ENCODE measurements at regions not wholly inside any gene's neighbourhood (a gene's known extent, or its start where the extent isn't known, plus 50 kb on each side); places are given as distances from the start of the nearest gene placed in this dataset.
A peak's percentile ranks its signal among the peaks of the same experiment; 100 is the strongest.

GRCh38 chr14:65258391-65258790, 154.1 kb upstream of the FUT8 start:
- no peak overlapping the region for H2BK5ac ChIP-seq (ENCODE audit: low read depth, low read length, poor library complexity)
- DNase-seq = peak in 1 of 2 donors; percentile 33
- H4K8ac ChIP-seq (ENCODE audit: low read depth, low read length) = no peak overlapping the region
- H3K4ac ChIP-seq (ENCODE audit: low read depth, low read length) = no peak overlapping the region
- H3K36me3 ChIP-seq (ENCODE audit: control insufficient read depth in 1 of 2, insufficient read depth in 2 of 2, low read length in 2 of 2) = no peaks in the 10 kb centered on the region
- H3K27ac ChIP-seq (ENCODE audit: low read depth, low read length) = no peak overlapping the region
- no peak overlapping the region for H2BK12ac ChIP-seq (ENCODE audit: low read length)
- H3K18ac ChIP-seq (ENCODE audit: low read length) = no peak overlapping the region
- no peak overlapping the region for H4K91ac ChIP-seq (ENCODE audit: low read depth, low read length)
- no peak overlapping the region for H3K14ac ChIP-seq (ENCODE audit: low read length)
- no peak overlapping the region for H4K12ac ChIP-seq (ENCODE audit: low read depth, low read length)
- peaks cover 2% of the 10 kb centered on the region for H3K9me3 ChIP-seq (ENCODE audit: insufficient read depth, low read depth, low read length)
- no peak overlapping the region for H3K4me2 ChIP-seq (ENCODE audit: low read length)
- no peak overlapping the region for H3K9ac ChIP-seq (ENCODE audit: low read length)
- peaks cover 5% of the 10 kb centered on the region for H3K79me2 ChIP-seq (ENCODE audit: control insufficient read depth, insufficient read depth, low read length, poor library complexity)
- H3K27me3 ChIP-seq (ENCODE audit: insufficient read depth, low read length) = no peaks in the 10 kb centered on the region
- no peak overlapping the region for H3K23ac ChIP-seq (ENCODE audit: low read length)
- H3K79me1 ChIP-seq (ENCODE audit: low read length) = peaks cover 39% of the 10 kb centered on the region
- no peak overlapping the region for H2AK5ac ChIP-seq (ENCODE audit: low read length)
- no CpG with 5 or more reads among the region's 1 CpG for WGBS (ENCODE audit: extremely low coverage, insufficient coverage, insufficient read length)
- H3K4me1 ChIP-seq (ENCODE audit: control insufficient read depth in 1 of 2, insufficient read depth in 2 of 2, low read length in 2 of 2) = peaks cover 30% of the 10 kb centered on the region in 2 experiments
- no peak overlapping the region for H2BK120ac ChIP-seq (ENCODE audit: insufficient read depth, low read length, poor library complexity)
- H3K4me3 ChIP-seq (ENCODE audit: low read depth, low read length) = no peak overlapping the region
- H2AFZ ChIP-seq (ENCODE audit: insufficient read depth, low read length, poor library complexity) = no peak overlapping the region

- no peak overlapping the region for H2BK120ac ChIP-seq (ENCODE audit: insufficient read depth, low read length, poor library complexity)
- no peak overlapping the region for H3K9ac ChIP-seq (ENCODE audit: low read length)
- peaks cover 2% of the 10 kb centered on the region for H3K9me3 ChIP-seq (ENCODE audit: insufficient read depth, low read depth, low read length)
- no peaks in the 10 kb centered on the region for H3K36me3 ChIP-seq (ENCODE audit: control insufficient read depth in 1 of 2, insufficient read depth in 2 of 2, low read length in 2 of 2)
- H2AFZ ChIP-seq (ENCODE audit: insufficient read depth, low read length, poor library complexity) = no peak overlapping the region
- H3K27ac ChIP-seq (ENCODE audit: low read depth, low read length) = no peak overlapping the region
- H3K4me2 ChIP-seq (ENCODE audit: low read length) = no peak overlapping the region
- no peak overlapping the region for H3K4ac ChIP-seq (ENCODE audit: low read depth, low read length)
- H3K4me3 ChIP-seq (ENCODE audit: low read depth, low read length) = no peak overlapping the region
- no peak overlapping the region for H4K12ac ChIP-seq (ENCODE audit: low read depth, low read length)
- H3K4me1 ChIP-seq (ENCODE audit: control insufficient read depth in 1 of 2, insufficient read depth in 2 of 2, low read length in 2 of 2) = peaks cover 26 to 28% of the 10 kb centered on the region in 2 experiments
- no peak for DNase-seq
- no peaks in the 10 kb centered on the region for H3K27me3 ChIP-seq (ENCODE audit: insufficient read depth, low read length)
- H3K14ac ChIP-seq (ENCODE audit: low read length) = no peak overlapping the region
- peaks cover 33% of the 10 kb centered on the region for H3K79me1 ChIP-seq (ENCODE audit: low read length)
- H2BK12ac ChIP-seq (ENCODE audit: low read length) = peak overlapping the region; percentile 53
- WGBS (ENCODE audit: extremely low coverage, insufficient coverage, insufficient read length) = no CpG with 5 or more reads among the region's 2 CpGs
- peak overlapping the region; percentile 47 for H2BK5ac ChIP-seq (ENCODE audit: low read depth, low read length, poor library complexity)
- H2AK5ac ChIP-seq (ENCODE audit: low read length) = no peak overlapping the region
- H3K18ac ChIP-seq (ENCODE audit: low read length) = no peak overlapping the region
- no peak overlapping the region for H3K23ac ChIP-seq (ENCODE audit: low read length)
- peaks cover 5% of the 10 kb centered on the region for H3K79me2 ChIP-seq (ENCODE audit: control insufficient read depth, insufficient read depth, low read length, poor library complexity)
- no peak overlapping the region for H4K8ac ChIP-seq (ENCODE audit: low read depth, low read length)
- no peak overlapping the region for H4K91ac ChIP-seq (ENCODE audit: low read depth, low read length)
Measured at GRCh38 chr14:65259000-65259399, 153.5 kb upstream of the FUT8 start.

- H3K4me1 ChIP-seq (ENCODE audit: control insufficient read depth in 1 of 2, insufficient read depth in 2 of 2, low read length in 2 of 2) = peaks cover 17 to 23% of the 10 kb centered on the region in 2 experiments
- H4K91ac ChIP-seq (ENCODE audit: low read depth, low read length) = no peak overlapping the region
- no CpG with 5 or more reads among the region's 2 CpGs for WGBS (ENCODE audit: extremely low coverage, insufficient coverage, insufficient read length)
- no peak overlapping the region for H2BK120ac ChIP-seq (ENCODE audit: insufficient read depth, low read length, poor library complexity)
- H3K23ac ChIP-seq (ENCODE audit: low read length) = no peak overlapping the region
- H2AFZ ChIP-seq (ENCODE audit: insufficient read depth, low read length, poor library complexity) = no peak overlapping the region
- H3K27ac ChIP-seq (ENCODE audit: low read depth, low read length) = no peak overlapping the region
- peaks cover 2% of the 10 kb centered on the region for H3K9me3 ChIP-seq (ENCODE audit: insufficient read depth, low read depth, low read length)
- H3K4ac ChIP-seq (ENCODE audit: low read depth, low read length) = no peak overlapping the region
- peaks cover 22% of the 10 kb centered on the region for H3K79me1 ChIP-seq (ENCODE audit: low read length)
- H4K8ac ChIP-seq (ENCODE audit: low read depth, low read length) = no peak overlapping the region
- H3K9ac ChIP-seq (ENCODE audit: low read length) = no peak overlapping the region
- no peaks in the 10 kb centered on the region for H3K27me3 ChIP-seq (ENCODE audit: insufficient read depth, low read length)
- H2AK5ac ChIP-seq (ENCODE audit: low read length) = no peak overlapping the region
- H2BK5ac ChIP-seq (ENCODE audit: low read depth, low read length, poor library complexity) = no peak overlapping the region
- no peaks in the 10 kb centered on the region for H3K36me3 ChIP-seq (ENCODE audit: control insufficient read depth in 1 of 2, insufficient read depth in 2 of 2, low read length in 2 of 2)
- no peak overlapping the region for H4K12ac ChIP-seq (ENCODE audit: low read depth, low read length)
- peaks cover 5% of the 10 kb centered on the region for H3K79me2 ChIP-seq (ENCODE audit: control insufficient read depth, insufficient read depth, low read length, poor library complexity)
- no peak overlapping the region for H3K18ac ChIP-seq (ENCODE audit: low read length)
- H3K4me3 ChIP-seq (ENCODE audit: low read depth, low read length) = no peak overlapping the region
- no peak overlapping the region for H2BK12ac ChIP-seq (ENCODE audit: low read length)
- H3K4me2 ChIP-seq (ENCODE audit: low read length) = no peak overlapping the region
- DNase-seq = no peak
- no peak overlapping the region for H3K14ac ChIP-seq (ENCODE audit: low read length)
Measured at GRCh38 chr14:65260786-65261185, 151.7 kb upstream of the FUT8 start.

GRCh38 chr14:65261425-65261920, 151.1 kb upstream of the FUT8 start:
- no peak overlapping the region for H3K18ac ChIP-seq (ENCODE audit: low read length)
- H3K9ac ChIP-seq (ENCODE audit: low read length) = no peak overlapping the region
- H2BK12ac ChIP-seq (ENCODE audit: low read length) = no peak overlapping the region
- peaks cover 15% of the 10 kb centered on the region for H3K79me1 ChIP-seq (ENCODE audit: low read length)
- peaks cover 11 to 16% of the 10 kb centered on the region in 2 experiments for H3K4me1 ChIP-seq (ENCODE audit: control insufficient read depth in 1 of 2, insufficient read depth in 2 of 2, low read length in 2 of 2)
- no peak overlapping the region for H3K4me2 ChIP-seq (ENCODE audit: low read length)
- H4K8ac ChIP-seq (ENCODE audit: low read depth, low read length) = no peak overlapping the region
- no peak overlapping the region for H3K23ac ChIP-seq (ENCODE audit: low read length)
- no CpG with 5 or more reads among the region's 1 CpG for WGBS (ENCODE audit: extremely low coverage, insufficient coverage, insufficient read length)
- H3K27me3 ChIP-seq (ENCODE audit: insufficient read depth, low read length) = no peaks in the 10 kb centered on the region
- no peak overlapping the region for H3K27ac ChIP-seq (ENCODE audit: low read depth, low read length)
- no peak overlapping the region for H2BK5ac ChIP-seq (ENCODE audit: low read depth, low read length, poor library complexity)
- H4K91ac ChIP-seq (ENCODE audit: low read depth, low read length) = no peak overlapping the region
- H4K12ac ChIP-seq (ENCODE audit: low read depth, low read length) = no peak overlapping the region
- no peak overlapping the region for H2BK120ac ChIP-seq (ENCODE audit: insufficient read depth, low read length, poor library complexity)
- H2AK5ac ChIP-seq (ENCODE audit: low read length) = no peak overlapping the region
- H3K9me3 ChIP-seq (ENCODE audit: insufficient read depth, low read depth, low read length) = peaks cover 2% of the 10 kb centered on the region
- H3K79me2 ChIP-seq (ENCODE audit: control insufficient read depth, insufficient read depth, low read length, poor library complexity) = no peaks in the 10 kb centered on the region
- no peaks in the 10 kb centered on the region for H3K36me3 ChIP-seq (ENCODE audit: control insufficient read depth in 1 of 2, insufficient read depth in 2 of 2, low read length in 2 of 2)
- no peak overlapping the region for H3K4me3 ChIP-seq (ENCODE audit: low read depth, low read length)
- no peak overlapping the region for H3K4ac ChIP-seq (ENCODE audit: low read depth, low read length)
- DNase-seq = peak in 1 of 2 donors; percentile 16
- H3K14ac ChIP-seq (ENCODE audit: low read length) = no peak overlapping the region
- H2AFZ ChIP-seq (ENCODE audit: insufficient read depth, low read length, poor library complexity) = no peak overlapping the region

Data from trophoblast cell (in vitro differentiated cells and primary cell).